ENCODE measurements at regions not wholly inside any gene's neighbourhood (a gene's known extent, or its start where the extent isn't known, plus 50 kb on each side); places are given as distances from the start of the nearest gene placed in this dataset.
"Not testable (repeated sequence)": the region's sequence is repeated elsewhere in the genome, so short reads cannot be mapped to it uniquely, and the experiment has no call there.

GRCh38 chr7:81155654-81156373 lies 237.0 kb upstream of the SEMA3C start:
- TF ChIP-seq SP1 (IDR thresholded peaks at IDR 0.05) (no peak), FOXA1 (IDR thresholded peaks at IDR 0.05) (no peak), TARDBP (IDR thresholded peaks at IDR 0.05) (no peak), ELF4 (IDR thresholded peaks at IDR 0.05) (no peak), FOXK2 (IDR thresholded peaks at IDR 0.05) (no peak), ARNT (IDR thresholded peaks at IDR 0.05) (no peak), L3MBTL2 (conservative IDR thresholded peaks at IDR 0.05) (no peak), CTBP1 (IDR thresholded peaks at IDR 0.05; ENCODE audit: borderline replicate concordance) (no peak), SUZ12 (IDR thresholded peaks at IDR 0.05) (no peak), ZNF384 (IDR thresholded peaks at IDR 0.05) (no peak), NFRKB (IDR thresholded peaks at IDR 0.05) (no peak), FOXM1 (IDR thresholded peaks at IDR 0.05; ENCODE audit: borderline replicate concordance) (no peak), HDGF (IDR thresholded peaks at IDR 0.05; ENCODE audit: borderline replicate concordance) (no peak), LEF1 (IDR thresholded peaks at IDR 0.05; ENCODE audit: borderline replicate concordance) (no peak)
- CTCF ChIA-PET, result no interaction called here
- no peak for DNase-seq (ENCODE audit: extremely low spot score)
- POLR2A ChIA-PET, result no interaction called here

GRCh38 chr7:81154565-81154964 lies 235.7 kb upstream of the SEMA3C start:
- no peak for DNase-seq (ENCODE audit: extremely low spot score)
- no peak for TF ChIP-seq PKNOX1 (IDR thresholded peaks at IDR 0.05)
- no peak for TF ChIP-seq L3MBTL2 (conservative IDR thresholded peaks at IDR 0.05)
- no peak for TF ChIP-seq FOXM1 (IDR thresholded peaks at IDR 0.05; ENCODE audit: borderline replicate concordance)
- TF ChIP-seq ZNF384 (IDR thresholded peaks at IDR 0.05), result no peak
- TF ChIP-seq NFRKB (IDR thresholded peaks at IDR 0.05), result no peak
- CTCF ChIA-PET, result interaction anchor here (0.9 kb wide), 1 partner anchor 303 kb away, joined by 3 read pairs; no protein-coding TSS in a partner anchor
- POLR2A ChIA-PET, result no interaction called here

- DNase-seq (ENCODE audit: extremely low spot score); CTCF ChIA-PET; POLR2A ChIA-PET: not testable (repeated sequence)
Measured at GRCh38 chr7:81152925-81153324, 234.1 kb upstream of the SEMA3C start.

- TF ChIP-seq FOXK2 (IDR thresholded peaks at IDR 0.05) (no peak), HDGF (IDR thresholded peaks at IDR 0.05; ENCODE audit: borderline replicate concordance) (no peak), NFRKB (IDR thresholded peaks at IDR 0.05) (no peak), ELF4 (IDR thresholded peaks at IDR 0.05) (no peak), LEF1 (IDR thresholded peaks at IDR 0.05; ENCODE audit: borderline replicate concordance) (no peak), BHLHE40 (IDR thresholded peaks at IDR 0.05; ENCODE audit: borderline replicate concordance) (no peak), TARDBP (IDR thresholded peaks at IDR 0.05) (no peak)
- DNase-seq (ENCODE audit: extremely low spot score), result no peak
- ChIA-PET POLR2A (no interaction called here), CTCF (no interaction called here)
Measured at GRCh38 chr7:81150951-81151361, 232.1 kb upstream of the SEMA3C start.

GRCh38 chr7:81143856-81144255 lies 225.0 kb upstream of the SEMA3C start:
- DNase-seq (ENCODE audit: extremely low spot score), result no peak
- ChIA-PET CTCF (no interaction called here), POLR2A (no interaction called here)
- TF ChIP-seq ARNT (IDR thresholded peaks at IDR 0.05), result no peak
- no peak for TF ChIP-seq BHLHE40 (IDR thresholded peaks at IDR 0.05; ENCODE audit: borderline replicate concordance)
- TF ChIP-seq FOXA1 (IDR thresholded peaks at IDR 0.05), result no peak
- TF ChIP-seq SUZ12 (IDR thresholded peaks at IDR 0.05), result no peak
- no peak for TF ChIP-seq ZNF384 (IDR thresholded peaks at IDR 0.05)
- no peak for TF ChIP-seq NFRKB (IDR thresholded peaks at IDR 0.05)
- TF ChIP-seq L3MBTL2 (conservative IDR thresholded peaks at IDR 0.05), result no peak
- TF ChIP-seq LEF1 (IDR thresholded peaks at IDR 0.05; ENCODE audit: borderline replicate concordance), result no peak
- TF ChIP-seq SP1 (IDR thresholded peaks at IDR 0.05), result no peak
- no peak for TF ChIP-seq HDGF (IDR thresholded peaks at IDR 0.05; ENCODE audit: borderline replicate concordance)
- no peak for TF ChIP-seq FOXK2 (IDR thresholded peaks at IDR 0.05)
- no peak for TF ChIP-seq TARDBP (IDR thresholded peaks at IDR 0.05)
- TF ChIP-seq CTBP1 (IDR thresholded peaks at IDR 0.05; ENCODE audit: borderline replicate concordance), result no peak
- TF ChIP-seq FOXM1 (IDR thresholded peaks at IDR 0.05; ENCODE audit: borderline replicate concordance), result no peak

GRCh38 chr7:81141257-81142205 lies 222.7 kb upstream of the SEMA3C start:
- DNase-seq (ENCODE audit: extremely low spot score); CTCF ChIA-PET; POLR2A ChIA-PET: not testable (repeated sequence)

- ChIA-PET CTCF (no interaction called here), POLR2A (no interaction called here)
- DNase-seq (ENCODE audit: extremely low spot score), result no peak
Measured at GRCh38 chr7:81140775-81141174, 221.9 kb upstream of the SEMA3C start.

More at GRCh38 chr7:81140775-81141174, 221.9 kb upstream of the SEMA3C start:
- TF ChIP-seq LEF1 (IDR thresholded peaks at IDR 0.05; ENCODE audit: borderline replicate concordance) (no peak), ZNF384 (IDR thresholded peaks at IDR 0.05) (no peak), FOXA1 (IDR thresholded peaks at IDR 0.05) (no peak), L3MBTL2 (conservative IDR thresholded peaks at IDR 0.05) (no peak), TARDBP (IDR thresholded peaks at IDR 0.05) (no peak), BHLHE40 (IDR thresholded peaks at IDR 0.05; ENCODE audit: borderline replicate concordance) (no peak), FOXM1 (IDR thresholded peaks at IDR 0.05; ENCODE audit: borderline replicate concordance) (no peak)

Data from HEK293T (cell line).